Gastrocnemius medialis (tissue), 4 donors: ENCODE measurements at regions not wholly inside any gene's neighbourhood (a gene's known extent, or its start where the extent isn't known, plus 50 kb on each side); places are given as distances from the start of the nearest gene placed in this dataset.

Experiments
- ATAC-seq, 2 donors: fragments of 150-250 bp; one replicate each; pipeline ENCODE4 v1.9.1; 2016
- DNase-seq, 2 donors: peaks; one replicate each; pipeline ENCODE4 v3.0.0-alpha.2; 2019
- H3K27ac ChIP-seq, 4 donors: fragments of 200-600 bp; sonication (generic); 1 replicate in 1 of 4; 2 replicates in 3 of 4; pipeline ENCODE4 v1.5.1; 2016 to 2018; ENCODE audit warnings: mild to moderate bottlenecking in 2 of 4, moderate library complexity in 1 of 4
- H3K27me3 ChIP-seq, 3 donors: fragments of 200-600 bp; sonication (generic) in 2 of 3; 1 replicate in 1 of 3; 2 replicates in 2 of 3; pipeline versions ENCODE4 v1.5.1 to v1.6.0; 2016 to 2019; ENCODE audit warnings: mild to moderate bottlenecking in 1 of 3, moderate library complexity in 1 of 3
- H3K36me3 ChIP-seq, 2 donors: fragments of 200-600 bp; sonication (generic) in 1 of 2; one replicate each; pipeline ENCODE4 v1.5.1; 2017 to 2018
- H3K4me1 ChIP-seq, 2 donors: fragments of 200-600 bp; sonication (generic) in 1 of 2; one replicate each; pipeline ENCODE4 v1.5.1; 2016 to 2017; ENCODE audit warnings: mild to moderate bottlenecking in 2 of 2
- H3K4me3 ChIP-seq, 4 donors: fragments of 200-600 bp; sonication (generic) in 3 of 4; 1 replicate in 1 of 4; 2 replicates in 3 of 4; pipeline ENCODE4 v1.5.1; 2016 to 2019; ENCODE audit warnings: mild to moderate bottlenecking in 2 of 4
- H3K9me3 ChIP-seq, 3 donors: fragments of 200-600 bp; sonication (generic) in 2 of 3; 1 replicate in 1 of 3; 2 replicates in 2 of 3; pipeline ENCODE4 v1.5.1; 2016 to 2019
- CTCF ChIP-seq, 5 experiments: fragments of 450-650 bp in 3 of 5; fragments of 200-600 bp in 2 of 5; sonication (generic) in 2 of 5; IDR thresholded peaks in 4 of 5; conservative IDR thresholded peaks in 1 of 5; 1 replicate in 4 of 5; 2 replicates in 1 of 5; pipeline ENCODE4 v1.5.1; 2016 to 2019; ENCODE audit warnings: antibody characterized with exemption in 5 of 5, mild to moderate bottlenecking in 3 of 5, moderate library complexity in 3 of 5
- POLR2A ChIP-seq, 2 donors: fragments of 450-650 bp; IDR thresholded peaks; one replicate each; pipeline ENCODE4 v1.6.1; 2017; ENCODE audit warnings: antibody characterized with exemption in 2 of 2, mild to moderate bottlenecking in 2 of 2, moderate library complexity in 2 of 2
- in situ Hi-C, 4 donors: fragments of 200-750 bp; cut with MboI; loops; one replicate each; pipeline versions ENCODE4 v1.15.0 to v1.8.0; 2017; ENCODE audit warnings: low sequenced_read_pairs in 4 of 4
- intact Hi-C: fragments of 100-400 bp; cut with DNase I; formaldehyde crosslinking; loops from one replicate; pipeline ENCODE4 v1.15.1; 2023; ENCODE audit warnings: low total_unique reads

- Histone ChIP-seq H3K9me3 (no peaks in the 10 kb centered on the region), H3K4me3 (no peak overlapping the region), H3K27me3 (no peaks in the 10 kb centered on the region), H3K36me3 (no peaks in the 10 kb centered on the region), H3K4me1 (peaks cover 6 to 9% of the 10 kb centered on the region in 2 donors), H3K27ac (peak overlapping the region in 3 of 4 donors; percentile 39 to 59 (median 52))
- ATAC-seq = peak; percentile 17 to 55
- intact Hi-C loops (loop anchor here (5.0 kb wide), 1 partner anchor 101 kb away; no protein-coding TSS in a partner anchor), in situ Hi-C loops (no loop called here)
- no peak for DNase-seq
- no peak for TF ChIP-seq CTCF (IDR thresholded peaks at IDR 0.05 in 4 of 5, conservative IDR thresholded peaks at IDR 0.05 in 1 of 5)
- no peak for TF ChIP-seq POLR2A (IDR thresholded peaks at IDR 0.05)
These were observed 415.0 kb downstream of the FOXO1 start for GRCh38 chr13:40251343-40252032.

- Histone ChIP-seq H3K36me3 (no peaks in the 10 kb centered on the region), H3K4me3 (no peak overlapping the region), H3K9me3 (no peaks in the 10 kb centered on the region), H3K27ac (peak overlapping the region in 3 of 4 donors; percentile 3 to 39 (median 12)), H3K4me1 (peaks cover 6 to 9% of the 10 kb centered on the region in 2 donors), H3K27me3 (no peaks in the 10 kb centered on the region)
- TF ChIP-seq POLR2A (IDR thresholded peaks at IDR 0.05) (no peak), CTCF (IDR thresholded peaks at IDR 0.05 in 4 of 5, conservative IDR thresholded peaks at IDR 0.05 in 1 of 5) (no peak)
- in situ Hi-C loops (no loop called here), intact Hi-C loops (loop anchor here (5.0 kb wide), 1 partner anchor 100 kb away; no protein-coding TSS in a partner anchor)
- DNase-seq (no peak), ATAC-seq (no peak)
These were observed 414.2 kb downstream of the FOXO1 start for GRCh38 chr13:40252241-40252640.

GRCh38 chr13:40252676-40253075, 413.8 kb downstream of the FOXO1 start:
- Histone ChIP-seq H3K9me3 (no peaks in the 10 kb centered on the region), H3K27me3 (no peaks in the 10 kb centered on the region), H3K27ac (peak overlapping the region in 3 of 4 donors; percentile 3 to 39 (median 12)), H3K4me3 (no peak overlapping the region), H3K36me3 (no peaks in the 10 kb centered on the region), H3K4me1 (peaks cover 6 to 9% of the 10 kb centered on the region in 2 donors)
- in situ Hi-C loops (no loop called here), intact Hi-C loops (loop anchor here (5.0 kb wide), 1 partner anchor 100 kb away; no protein-coding TSS in a partner anchor)
- no peak for ATAC-seq
- TF ChIP-seq POLR2A (IDR thresholded peaks at IDR 0.05) (no peak), CTCF (IDR thresholded peaks at IDR 0.05 in 4 of 5, conservative IDR thresholded peaks at IDR 0.05 in 1 of 5) (no peak)
- DNase-seq = no peak

- H3K9me3 ChIP-seq = no peaks in the 10 kb centered on the region
- intact Hi-C loops (loop anchor here (5.0 kb wide), 1 partner anchor 98 kb away; no protein-coding TSS in a partner anchor), in situ Hi-C loops (no loop called here)
- H3K4me1 ChIP-seq = peaks cover 6 to 9% of the 10 kb centered on the region in 2 donors
- no peak overlapping the region for H3K4me3 ChIP-seq
- no peaks in the 10 kb centered on the region for H3K27me3 ChIP-seq
- no peaks in the 10 kb centered on the region for H3K36me3 ChIP-seq
- peak overlapping the region in 1 of 4 donors; percentile 39 for H3K27ac ChIP-seq
- no peak for TF ChIP-seq POLR2A (IDR thresholded peaks at IDR 0.05)
- TF ChIP-seq CTCF (IDR thresholded peaks at IDR 0.05 in 4 of 5, conservative IDR thresholded peaks at IDR 0.05 in 1 of 5) = no peak
- ATAC-seq = no peak
- no peak for DNase-seq
These were observed 412.0 kb downstream of the FOXO1 start for GRCh38 chr13:40254394-40254793.
